ENCODE measurements at regions not wholly inside any gene's neighbourhood (a gene's known extent, or its start where the extent isn't known, plus 50 kb on each side); places are given as distances from the start of the nearest gene placed in this dataset.
A peak's percentile ranks its signal among the peaks of the same experiment; 100 is the strongest.

GRCh38 chr2:155256803-155257202 is 558.3 kb downstream of the KCNJ3 start:
- no peak overlapping the region for H2AFZ ChIP-seq (ENCODE audit: low read length)
- no peaks in the 10 kb centered on the region for H3K4me1 ChIP-seq (ENCODE audit: insufficient read depth, low read length, poor library complexity, severe bottlenecking)
- H3F3A ChIP-seq (ENCODE audit: low read depth) = no peaks in the 10 kb centered on the region
- H3K27me3 ChIP-seq (ENCODE audit: insufficient read depth, low read length, poor library complexity, severe bottlenecking) = no peaks in the 10 kb centered on the region
- no peak overlapping the region for H3K4me3 ChIP-seq (ENCODE audit: low read length, poor library complexity, severe bottlenecking)
- H3K79me2 ChIP-seq (ENCODE audit: insufficient read depth, low read length) = no peaks in the 10 kb centered on the region
- no peak overlapping the region for H3K9ac ChIP-seq (ENCODE audit: low read depth, low read length, poor library complexity, severe bottlenecking)
- no peaks in the 10 kb centered on the region for H4K20me1 ChIP-seq (ENCODE audit: insufficient read depth, low read length, poor library complexity, severe bottlenecking)
- no peaks in the 10 kb centered on the region for H3K9me2 ChIP-seq (replicated peaks; ENCODE audit: low read depth, low read length)
- H3K4me2 ChIP-seq (ENCODE audit: low read depth, low read length, poor library complexity, severe bottlenecking) = no peak overlapping the region
- no peak for TF ChIP-seq EZH2phosphoT487 (IDR thresholded peaks at IDR 0.05; ENCODE audit: borderline replicate concordance)
- TF ChIP-seq CTCF (conservative IDR thresholded peaks at IDR 0.05; ENCODE audit: low read length) = peak; percentile 28; the same call in 1 of the 2 replicates
- H3K36me3 ChIP-seq (ENCODE audit: insufficient read depth, low read length) = no peaks in the 10 kb centered on the region
- no peaks in the 10 kb centered on the region for H3K9me3 ChIP-seq (ENCODE audit: insufficient read depth, low read depth, low read length)

- Histone ChIP-seq H3F3A (ENCODE audit: low read depth) (no peaks in the 10 kb centered on the region), H3K9me3 (ENCODE audit: insufficient read depth, low read depth, low read length) (no peaks in the 10 kb centered on the region), H4K20me1 (ENCODE audit: insufficient read depth, low read length, poor library complexity, severe bottlenecking) (no peaks in the 10 kb centered on the region), H3K36me3 (ENCODE audit: insufficient read depth, low read length) (no peaks in the 10 kb centered on the region), H3K4me2 (ENCODE audit: low read depth, low read length, poor library complexity, severe bottlenecking) (no peak overlapping the region), H3K9me2 (replicated peaks; ENCODE audit: low read depth, low read length) (no peaks in the 10 kb centered on the region), H3K79me2 (ENCODE audit: insufficient read depth, low read length) (no peaks in the 10 kb centered on the region), H3K4me3 (ENCODE audit: low read length, poor library complexity, severe bottlenecking) (no peak overlapping the region), H3K4me1 (ENCODE audit: insufficient read depth, low read length, poor library complexity, severe bottlenecking) (no peaks in the 10 kb centered on the region), H2AFZ (ENCODE audit: low read length) (no peak overlapping the region), H3K9ac (ENCODE audit: low read depth, low read length, poor library complexity, severe bottlenecking) (no peak overlapping the region), H3K27me3 (ENCODE audit: insufficient read depth, low read length, poor library complexity, severe bottlenecking) (no peaks in the 10 kb centered on the region)
- TF ChIP-seq CTCF (conservative IDR thresholded peaks at IDR 0.05; ENCODE audit: low read length) (peak; percentile 71), EZH2phosphoT487 (IDR thresholded peaks at IDR 0.05; ENCODE audit: borderline replicate concordance) (no peak)
These were observed 552.3 kb downstream of the KCNJ3 start for GRCh38 chr2:155250800-155251199.

- H3K4me1 ChIP-seq (ENCODE audit: insufficient read depth, low read length, poor library complexity, severe bottlenecking) = no peaks in the 10 kb centered on the region
- H3K9me3 ChIP-seq (ENCODE audit: insufficient read depth, low read depth, low read length) = no peaks in the 10 kb centered on the region
- no peaks in the 10 kb centered on the region for H3K36me3 ChIP-seq (ENCODE audit: insufficient read depth, low read length)
- H2AFZ ChIP-seq (ENCODE audit: low read length) = no peak overlapping the region; the same call in 1 of the 2 replicates
- no peak overlapping the region for H3K4me2 ChIP-seq (ENCODE audit: low read depth, low read length, poor library complexity, severe bottlenecking)
- no peaks in the 10 kb centered on the region for H4K20me1 ChIP-seq (ENCODE audit: insufficient read depth, low read length, poor library complexity, severe bottlenecking)
- H3K9ac ChIP-seq (ENCODE audit: low read depth, low read length, poor library complexity, severe bottlenecking) = no peak overlapping the region
- no peaks in the 10 kb centered on the region for H3K9me2 ChIP-seq (replicated peaks; ENCODE audit: low read depth, low read length)
- no peaks in the 10 kb centered on the region for H3K27me3 ChIP-seq (ENCODE audit: insufficient read depth, low read length, poor library complexity, severe bottlenecking)
- no peak overlapping the region for H3K4me3 ChIP-seq (ENCODE audit: low read length, poor library complexity, severe bottlenecking)
- TF ChIP-seq EZH2phosphoT487 (IDR thresholded peaks at IDR 0.05; ENCODE audit: borderline replicate concordance) (no peak), CTCF (conservative IDR thresholded peaks at IDR 0.05; ENCODE audit: low read length) (no peak)
- no peaks in the 10 kb centered on the region for H3K79me2 ChIP-seq (ENCODE audit: insufficient read depth, low read length)
- no peaks in the 10 kb centered on the region for H3F3A ChIP-seq (ENCODE audit: low read depth)
These were observed 541.7 kb downstream of the KCNJ3 start for GRCh38 chr2:155240176-155240575.
